ENCODE measurements at regions not wholly inside any gene's neighbourhood (a gene's known extent, or its start where the extent isn't known, plus 50 kb on each side); places are given as distances from the start of the nearest gene placed in this dataset.

DNA sequence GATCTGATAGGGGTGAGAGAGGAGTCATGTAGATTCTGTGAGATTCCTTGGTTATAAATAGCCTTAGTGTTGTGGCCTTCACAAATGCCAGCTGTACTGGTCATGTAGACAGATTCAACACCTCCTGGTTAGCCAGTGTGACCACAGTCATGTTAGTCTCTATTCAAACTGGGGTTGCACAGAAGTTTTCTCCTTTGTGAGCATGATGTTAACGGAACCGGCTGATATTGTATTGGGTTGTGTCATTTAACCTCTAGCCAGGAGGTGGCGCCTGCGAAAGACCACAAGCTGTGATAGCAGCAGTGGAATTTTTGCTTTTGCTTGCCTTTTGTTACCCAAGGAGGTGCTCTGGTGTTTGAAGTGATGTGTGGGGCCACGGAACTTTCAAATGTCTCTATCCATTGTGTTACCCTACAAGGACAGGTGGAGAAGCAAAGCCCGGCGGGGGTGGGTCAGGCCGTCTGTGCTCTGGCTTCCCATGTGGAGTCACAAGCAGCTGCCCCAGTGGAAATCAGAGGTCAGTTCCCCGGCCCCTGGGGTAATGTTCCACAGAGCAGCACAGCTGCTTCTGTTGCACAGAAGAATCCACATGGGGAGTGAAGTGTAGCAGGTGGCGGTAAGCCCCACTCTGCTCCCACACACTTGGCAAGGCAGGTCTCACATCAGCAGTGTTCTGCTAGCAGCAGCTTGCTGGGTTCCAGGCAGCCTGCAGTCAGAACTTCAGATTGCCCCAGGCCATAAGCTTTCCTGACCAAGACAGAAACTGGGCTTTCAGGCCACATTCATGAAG is 112.6 kb downstream of the ADAMTS1 start:
- TF ChIP-seq, protein P1, sequence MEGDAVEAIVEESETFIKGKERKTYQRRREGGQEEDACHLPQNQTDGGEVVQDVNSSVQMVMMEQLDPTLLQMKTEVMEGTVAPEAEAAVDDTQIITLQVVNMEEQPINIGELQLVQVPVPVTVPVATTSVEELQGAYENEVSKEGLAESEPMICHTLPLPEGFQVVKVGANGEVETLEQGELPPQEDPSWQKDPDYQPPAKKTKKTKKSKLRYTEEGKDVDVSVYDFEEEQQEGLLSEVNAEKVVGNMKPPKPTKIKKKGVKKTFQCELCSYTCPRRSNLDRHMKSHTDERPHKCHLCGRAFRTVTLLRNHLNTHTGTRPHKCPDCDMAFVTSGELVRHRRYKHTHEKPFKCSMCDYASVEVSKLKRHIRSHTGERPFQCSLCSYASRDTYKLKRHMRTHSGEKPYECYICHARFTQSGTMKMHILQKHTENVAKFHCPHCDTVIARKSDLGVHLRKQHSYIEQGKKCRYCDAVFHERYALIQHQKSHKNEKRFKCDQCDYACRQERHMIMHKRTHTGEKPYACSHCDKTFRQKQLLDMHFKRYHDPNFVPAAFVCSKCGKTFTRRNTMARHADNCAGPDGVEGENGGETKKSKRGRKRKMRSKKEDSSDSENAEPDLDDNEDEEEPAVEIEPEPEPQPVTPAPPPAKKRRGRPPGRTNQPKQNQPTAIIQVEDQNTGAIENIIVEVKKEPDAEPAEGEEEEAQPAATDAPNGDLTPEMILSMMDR (IDR thresholded peaks at IDR 0.05): peak; percentile 52 to 64 (median 56)
- TF ChIP-seq POLR2A (IDR thresholded peaks at IDR 0.05): no peak

Measured in right lobe of liver (tissue), 4 donors.